GM12872 (cell line): ENCODE measurements at regions not wholly inside any gene's neighbourhood (a gene's known extent, or its start where the extent isn't known, plus 50 kb on each side); places are given as distances from the start of the nearest gene placed in this dataset.

ENCODE experiments used
- CTCF ChIP-seq: IDR thresholded peaks from 3 replicates; pipeline ENCODE4 v1.5.1; 2011; ENCODE audit warnings: low read depth, mild to moderate bottlenecking, low read length, moderate library complexity; ENCODE audit not compliant: insufficient read depth

GRCh38 chr2:139514951-139515350 lies 734.8 kb upstream of the NXPH2 start:
- TF ChIP-seq CTCF, result no peak

- TF ChIP-seq CTCF, result no peak
Observed at GRCh38 chr2:139495851-139496250, 715.7 kb upstream of the NXPH2 start.

GRCh38 chr2:139492131-139492680 lies 712.0 kb upstream of the NXPH2 start:
- no peak for TF ChIP-seq CTCF

GRCh38 chr2:139480161-139480650 lies 700.0 kb upstream of the NXPH2 start:
- no peak for TF ChIP-seq CTCF

- TF ChIP-seq CTCF, result no peak
Observed at GRCh38 chr2:139478165-139478914, 698.1 kb upstream of the NXPH2 start.

- no peak for TF ChIP-seq CTCF
Observed at GRCh38 chr2:139477618-139478017, 697.4 kb upstream of the NXPH2 start.

- TF ChIP-seq CTCF, result no peak
Observed at GRCh38 chr2:139469985-139470384, 689.8 kb upstream of the NXPH2 start.
